CD4-positive, alpha-beta T cell (primary cell): ENCODE measurements at regions not wholly inside any gene's neighbourhood (a gene's known extent, or its start where the extent isn't known, plus 50 kb on each side); places are given as distances from the start of the nearest gene placed in this dataset.

Experiments used
- ATAC-seq: fragments of 200-7000 bp; cut with Tn5 transposase; one replicate; pipeline ENCODE4 v1.10.0; 2022; ENCODE audit warnings: mild to moderate bottlenecking; ENCODE audit not compliant: poor library complexity
- CTCF ChIA-PET: fragments of 350-600 bp; sonication (Branson Sonifier 250); formaldehyde crosslinking; loops from one replicate; lab custom pipeline; 2021; ENCODE audit warnings: antibody characterized with exemption, inconsistent platforms; lab: Charles Lee
- POLR2A ChIA-PET: fragments of 350-600 bp; sonication (Branson Sonifier 250); formaldehyde crosslinking; loops from one replicate; lab custom pipeline; 2021; ENCODE audit warnings: antibody characterized with exemption, inconsistent platforms; lab: Charles Lee
- DNase-seq, 14 experiments: peaks; one replicate each; pipeline ENCODE4 v3.0.0-alpha.2; 2013 to 2020; ENCODE audit warnings: mixed read lengths in 2 of 14
- H3K27ac ChIP-seq, 2 donors: one replicate each; pipeline versions ENCODE4 v1.5.1 to v1.7.0; 2013; ENCODE audit warnings: low read length in 2 of 2, low read depth in 1 of 2, mild to moderate bottlenecking in 1 of 2
- H3K27me3 ChIP-seq, 2 experiments: 1 replicate in 1 of 2; 2 replicates in 1 of 2; pipeline versions ENCODE4 v1.6.1 to v1.7.0; 2013; ENCODE audit warnings: low read length in 2 of 2, control low read depth in 1 of 2, mild to moderate bottlenecking in 1 of 2, moderate library complexity in 1 of 2; ENCODE audit not compliant: insufficient read depth in 2 of 2, control insufficient read depth in 1 of 2
- H3K36me3 ChIP-seq: one replicate; pipeline ENCODE4 v1.6.1; 2013; ENCODE audit warnings: low read length, control low read depth; ENCODE audit not compliant: insufficient read depth
- H3K4me1 ChIP-seq: one replicate; pipeline ENCODE4 v1.6.1; 2013; ENCODE audit warnings: low read length, control low read depth; ENCODE audit not compliant: insufficient read depth
- H3K4me3 ChIP-seq: one replicate; pipeline ENCODE4 v1.5.1; 2013; ENCODE audit warnings: mild to moderate bottlenecking, low read length, moderate library complexity
- H3K9me3 ChIP-seq, 2 experiments: 1 replicate in 1 of 2; 2 replicates in 1 of 2; pipeline versions ENCODE4 v1.6.1 to v1.7.0; 2013; ENCODE audit warnings: low read length in 2 of 2, mild to moderate bottlenecking in 2 of 2, control low read depth in 1 of 2, moderate library complexity in 1 of 2; ENCODE audit not compliant: control insufficient read depth in 1 of 2, insufficient read depth in 1 of 2
- H3K27ac Mint-ChIP-seq: one replicate; pipeline ENCODE4 v1.8.0; 2020; ENCODE audit warnings: mixed read lengths
- H3K27me3 Mint-ChIP-seq: one replicate; pipeline ENCODE4 v1.8.0; 2021; ENCODE audit warnings: mixed read lengths
- H3K36me3 Mint-ChIP-seq: one replicate; pipeline ENCODE4 v1.8.0; 2021; ENCODE audit warnings: low read depth, mixed read lengths
- H3K4me1 Mint-ChIP-seq: one replicate; pipeline ENCODE4 v1.8.0; 2021; ENCODE audit warnings: low read depth, mixed read lengths
- H3K4me3 Mint-ChIP-seq: one replicate; pipeline ENCODE4 v1.8.0; 2020; ENCODE audit warnings: mild to moderate bottlenecking, mixed read lengths
- H3K9me3 Mint-ChIP-seq: one replicate; pipeline ENCODE4 v1.8.0; 2020; ENCODE audit warnings: mixed read lengths
- CTCF ChIP-seq: fragments of 200-600 bp; IDR thresholded peaks from one replicate; pipeline ENCODE4 v1.8.0; 2022; ENCODE audit warnings: antibody characterized with exemption, mild to moderate bottlenecking
- intact Hi-C, 2 experiments: fragments of 100-400 bp; cut with DNase I in 1 of 2; cut with micrococcal nuclease in 1 of 2; formaldehyde crosslinking; loops; one replicate each; pipeline versions ENCODE4 v1.15.1 to v1.9.0; 2023 to 2025; cut with DNase I, micrococcal nuclease

- Histone ChIP-seq H3K36me3 (no peaks in the 10 kb centered on the region), H3K4me1 (no peaks in the 10 kb centered on the region), H3K27me3 (no peaks in the 10 kb centered on the region), H3K27ac (no peak overlapping the region), H3K9me3 (no peaks in the 10 kb centered on the region), H3K4me3 (no peak overlapping the region)
- DNase-seq: no peak
- Mint-ChIP-seq H3K4me1 (no peaks in the 10 kb centered on the region), H3K4me3 (no peak overlapping the region), H3K27ac (no peak overlapping the region), H3K36me3 (no peaks in the 10 kb centered on the region), H3K9me3 (no peaks in the 10 kb centered on the region), H3K27me3 (no peaks in the 10 kb centered on the region)
- no peak for ATAC-seq
- ChIA-PET CTCF (no interaction called here), POLR2A (no interaction called here)
- intact Hi-C loops: no loop called here
- TF ChIP-seq CTCF: no peak
These were observed 115.0 kb upstream of the MEF2C start for GRCh38 chr5:88997937-88998336.

- Histone ChIP-seq H3K9me3 (no peaks in the 10 kb centered on the region), H3K27me3 (no peaks in the 10 kb centered on the region), H3K4me1 (no peaks in the 10 kb centered on the region), H3K27ac (no peak overlapping the region), H3K4me3 (no peak overlapping the region), H3K36me3 (no peaks in the 10 kb centered on the region)
- H3K9me3 Mint-ChIP-seq: peaks cover 3% of the 10 kb centered on the region
- H3K27ac Mint-ChIP-seq: no peak overlapping the region
- H3K4me3 Mint-ChIP-seq: no peak overlapping the region
- TF ChIP-seq CTCF: no peak
- intact Hi-C loops: no loop called here
- ChIA-PET CTCF (no interaction called here), POLR2A (no interaction called here)
- no peaks in the 10 kb centered on the region for H3K4me1 Mint-ChIP-seq
- no peak for DNase-seq
- H3K27me3 Mint-ChIP-seq: no peaks in the 10 kb centered on the region
- no peak for ATAC-seq
- no peaks in the 10 kb centered on the region for H3K36me3 Mint-ChIP-seq
These were observed 101.1 kb upstream of the MEF2C start for GRCh38 chr5:88984040-88984439.

DNA sequence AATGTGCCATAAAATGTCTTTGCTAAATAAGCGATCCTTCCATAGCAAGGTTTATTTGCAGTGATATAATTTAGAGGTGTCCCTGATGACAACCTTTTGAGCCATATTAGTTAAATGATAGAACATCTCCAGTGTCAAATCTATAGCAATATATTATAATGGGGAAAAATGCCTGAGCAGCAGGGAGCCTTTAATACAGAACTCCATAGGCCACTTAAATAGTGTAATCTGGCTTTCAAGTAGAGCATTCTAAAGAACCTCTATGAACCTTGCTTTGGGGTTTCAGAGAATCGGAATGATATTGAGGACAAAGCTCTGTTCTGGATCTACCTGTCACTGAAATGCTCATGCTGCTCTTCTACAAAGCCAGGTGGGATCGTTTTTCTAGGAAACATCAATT, 96.7 kb upstream of the MEF2C start:
- Histone ChIP-seq H3K36me3 (no peaks in the 10 kb centered on the region), H3K4me3 (no peak overlapping the region), H3K27me3 (no peaks in the 10 kb centered on the region), H3K4me1 (no peaks in the 10 kb centered on the region), H3K27ac (no peak overlapping the region), H3K9me3 (no peaks in the 10 kb centered on the region)
- no peak overlapping the region for H3K4me3 Mint-ChIP-seq
- TF ChIP-seq CTCF: no peak
- no peak overlapping the region for H3K27ac Mint-ChIP-seq
- H3K36me3 Mint-ChIP-seq: no peaks in the 10 kb centered on the region
- DNase-seq (no peak), ATAC-seq (no peak)
- intact Hi-C loops: no loop called here
- H3K27me3 Mint-ChIP-seq: no peaks in the 10 kb centered on the region
- H3K4me1 Mint-ChIP-seq: no peaks in the 10 kb centered on the region
- ChIA-PET POLR2A (no interaction called here), CTCF (no interaction called here)
- H3K9me3 Mint-ChIP-seq: no peaks in the 10 kb centered on the region
